HG03095 (cell line): ENCODE measurements at regions not wholly inside any gene's neighbourhood (a gene's known extent, or its start where the extent isn't known, plus 50 kb on each side); places are given as distances from the start of the nearest gene placed in this dataset.

Experiments
- ATAC-seq: cut with Tn5 transposase; IDR thresholded peaks from one replicate; pipeline ENCODE4 v1.9.1; 2021; ENCODE audit warnings: moderate library complexity; ENCODE audit not compliant: unreplicated experiment

- ATAC-seq: no peak
Observed at GRCh38 chr18:78303519-78304191, 676.0 kb upstream of the SALL3 start.

DNA sequence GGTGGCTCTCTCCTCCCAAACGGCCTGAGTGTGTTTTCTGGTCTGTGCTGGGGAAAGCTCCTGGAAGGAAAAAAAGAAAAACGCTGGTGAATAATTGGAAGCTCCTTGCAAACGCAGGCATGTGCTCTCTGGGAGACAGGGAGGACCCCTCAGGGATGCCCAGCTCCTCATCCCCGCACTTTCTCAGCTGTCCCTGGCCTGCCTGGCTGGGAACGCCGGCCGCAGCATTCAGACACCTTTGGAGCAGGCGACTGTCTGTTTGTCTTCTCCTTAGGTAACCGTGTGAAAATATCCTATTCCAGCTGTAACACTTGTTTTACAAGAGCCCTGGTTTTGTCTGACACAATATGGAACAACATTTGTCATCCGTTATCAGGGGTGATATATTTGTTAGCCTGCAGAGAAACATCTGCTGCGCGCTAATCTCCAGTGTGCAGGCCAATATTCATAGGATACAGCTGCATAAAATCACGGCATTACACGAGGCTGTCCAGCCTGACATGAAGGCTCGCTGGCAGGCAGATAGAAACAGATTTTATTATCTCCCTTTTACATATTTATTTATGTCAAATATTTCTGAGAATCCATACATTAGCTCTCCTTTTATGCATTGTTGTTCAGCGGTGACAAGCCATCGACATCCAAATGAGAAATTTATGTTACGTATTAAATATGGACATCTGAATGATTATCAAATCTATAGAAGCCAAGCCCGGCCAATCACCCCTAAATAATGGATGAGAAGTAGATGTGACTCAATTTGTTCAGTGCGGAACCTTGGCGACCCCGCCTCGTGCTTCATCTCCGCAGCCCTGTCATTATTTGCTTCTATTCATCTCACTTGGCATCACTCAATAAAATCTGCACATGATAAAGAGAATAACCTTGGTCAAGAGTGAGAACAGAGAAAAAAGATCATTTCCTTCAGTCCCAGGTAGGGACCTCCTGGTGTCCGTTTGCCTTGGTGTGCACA is 675.1 kb upstream of the SALL3 start:
- no peak for ATAC-seq

- no peak for ATAC-seq
Observed at GRCh38 chr18:78305789-78306188, 673.8 kb upstream of the SALL3 start.

- ATAC-seq: no peak
Observed at GRCh38 chr18:78309307-78309706, 670.3 kb upstream of the SALL3 start.

GRCh38 chr18:78309924-78310323 is 669.7 kb upstream of the SALL3 start:
- ATAC-seq: no peak

DNA sequence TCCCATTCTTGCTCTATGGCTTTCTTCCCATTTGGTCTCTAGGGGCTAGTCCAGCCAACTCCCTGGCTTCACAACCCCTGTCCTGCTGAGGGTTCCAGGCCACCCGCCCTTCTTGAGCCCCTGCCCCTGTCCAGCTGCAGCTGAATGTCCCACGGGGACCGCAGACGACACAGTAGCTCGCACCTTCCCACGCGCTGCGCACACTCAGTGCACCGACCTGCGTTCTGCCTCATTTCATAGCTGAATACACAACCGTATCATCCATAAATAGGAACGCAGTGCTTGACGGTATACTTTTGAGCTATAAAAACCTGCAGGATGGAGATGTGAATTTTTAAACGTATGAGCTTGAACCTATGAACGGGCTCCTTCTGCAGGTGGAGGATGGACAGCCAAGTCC is 660.4 kb upstream of the SALL3 start:
- ATAC-seq: no peak

DNA sequence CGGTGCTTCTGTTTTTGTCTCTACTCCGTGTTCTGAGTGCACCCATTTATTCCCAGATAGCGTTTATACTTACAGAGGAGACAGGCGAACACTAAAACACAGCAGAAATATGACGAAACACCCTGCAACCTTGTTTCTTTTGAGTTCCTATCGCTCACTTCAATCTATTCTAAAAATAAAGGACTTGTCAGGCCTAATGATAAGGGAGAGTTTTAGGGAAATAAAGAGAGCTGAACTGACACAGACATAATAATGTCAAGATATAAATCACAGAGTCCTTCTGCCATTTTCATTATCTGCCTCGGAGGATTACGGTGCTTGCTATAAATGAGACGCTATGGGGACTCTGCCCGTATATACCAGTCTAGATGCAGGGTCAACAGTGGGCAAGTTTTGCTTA is 659.7 kb upstream of the SALL3 start:
- no peak for ATAC-seq

DNA sequence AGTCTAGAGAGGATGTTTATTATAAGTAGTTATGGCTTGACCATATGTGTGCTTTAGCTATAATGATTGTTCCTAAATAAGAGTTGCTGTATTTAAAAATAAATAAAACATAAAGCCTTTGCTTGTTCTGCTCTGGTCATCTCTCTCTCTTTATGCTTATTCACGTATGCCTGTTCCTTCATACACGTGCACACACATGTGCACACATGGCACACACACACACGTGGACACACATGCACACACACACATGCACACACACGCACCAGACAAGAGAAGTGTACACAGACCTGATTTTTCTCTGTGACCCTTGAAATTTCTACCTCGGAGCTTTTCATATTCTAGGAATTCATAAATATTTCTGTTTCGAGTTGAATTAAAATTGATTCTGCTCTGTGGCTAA is 658.2 kb upstream of the SALL3 start:
- ATAC-seq: no peak

- no peak for ATAC-seq
Observed at GRCh38 chr18:78323453-78324197, 656.0 kb upstream of the SALL3 start.

DNA sequence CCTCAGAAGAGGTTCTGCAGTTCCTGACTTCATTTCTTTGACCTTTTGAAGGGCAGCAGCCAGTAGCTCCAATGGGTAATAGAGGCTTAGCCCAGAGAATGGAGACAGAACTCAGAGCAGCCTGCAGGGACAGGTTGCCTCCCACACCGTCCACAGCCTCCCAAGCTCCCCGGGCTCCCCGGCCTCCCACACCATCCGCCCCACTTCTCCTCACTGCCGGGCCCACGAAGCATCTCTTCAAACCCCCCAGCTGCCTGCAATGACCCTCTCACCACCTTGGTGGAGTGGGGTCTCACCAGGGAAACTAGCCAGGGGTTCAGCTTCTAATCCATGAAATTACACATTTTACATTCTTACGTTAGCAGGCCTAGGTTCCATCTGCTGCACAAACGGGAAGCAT is 652.0 kb upstream of the SALL3 start:
- no peak for ATAC-seq

- no peak for ATAC-seq
Observed at GRCh38 chr18:78330766-78331165, 648.9 kb upstream of the SALL3 start.

DNA sequence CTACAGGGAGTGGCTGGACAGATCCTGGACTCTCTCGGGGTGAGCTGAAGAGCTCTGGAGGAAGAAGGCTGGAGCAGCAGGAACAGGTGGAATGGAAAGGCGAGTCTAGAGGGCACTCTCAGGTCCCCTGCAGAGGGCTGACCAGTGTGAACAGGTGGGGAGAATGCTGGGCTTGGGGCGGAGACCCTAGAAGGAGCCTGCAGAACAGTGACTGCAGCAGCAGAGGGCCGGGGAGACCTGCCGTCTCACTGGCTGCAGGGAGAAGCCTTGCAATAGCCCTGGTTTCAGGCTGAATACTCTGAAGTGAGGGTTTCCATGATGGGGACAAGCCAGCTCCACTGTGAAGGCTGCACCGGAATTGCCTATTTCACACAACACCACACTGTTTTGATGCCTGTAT is 626.7 kb upstream of the SALL3 start:
- ATAC-seq: no peak

DNA sequence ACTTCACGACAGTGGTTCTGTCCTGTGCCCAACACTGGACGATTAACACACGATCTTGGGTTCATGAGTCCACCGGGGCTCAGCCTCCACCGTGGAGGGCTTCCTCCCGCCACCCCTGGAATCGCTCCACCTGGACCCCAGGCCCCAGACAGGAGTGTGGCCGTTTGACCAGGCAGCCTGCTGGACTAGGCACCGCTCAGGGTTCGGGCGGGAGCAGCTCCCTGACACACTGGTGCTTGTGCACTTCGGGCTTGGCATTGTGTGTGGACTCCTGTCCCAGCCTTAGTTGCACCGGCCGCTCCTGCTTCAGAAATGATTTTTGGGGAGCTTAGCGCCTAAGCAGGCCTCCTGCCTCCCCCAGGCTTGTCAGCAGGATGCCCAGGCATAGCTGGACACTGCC is 617.4 kb upstream of the SALL3 start:
- ATAC-seq: no peak

- ATAC-seq: no peak
Observed at GRCh38 chr18:78363556-78364387, 615.8 kb upstream of the SALL3 start.

DNA sequence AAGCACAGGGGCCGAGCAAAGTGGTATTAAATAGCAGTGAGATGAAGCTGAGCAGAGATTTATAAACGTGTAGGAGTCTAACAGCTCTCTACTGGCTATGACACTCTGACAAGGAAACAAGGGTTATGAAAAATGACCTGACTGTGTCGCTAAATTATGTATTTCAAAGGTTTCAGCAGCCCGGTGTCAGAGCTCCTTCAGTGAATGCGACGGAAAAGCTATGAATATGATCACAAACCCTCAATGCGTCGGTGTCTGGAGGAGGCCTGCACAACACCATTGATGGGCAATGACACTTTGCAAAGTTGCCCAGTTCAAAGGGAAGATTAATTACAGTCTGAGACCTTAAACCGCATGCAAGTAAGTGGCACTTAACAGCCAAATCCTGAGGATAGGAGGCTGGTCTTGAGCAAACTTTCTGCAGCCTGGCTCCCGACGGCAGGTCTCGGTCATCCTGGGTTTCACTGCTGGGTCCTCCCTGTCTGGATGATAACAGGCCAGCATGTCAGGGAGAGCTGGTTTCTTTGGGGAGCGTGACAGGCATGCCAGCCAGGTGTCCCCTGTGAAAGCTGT is 615.1 kb upstream of the SALL3 start:
- ATAC-seq: no peak

- no peak for ATAC-seq
Observed at GRCh38 chr18:78367996-78368395, 611.6 kb upstream of the SALL3 start.

DNA sequence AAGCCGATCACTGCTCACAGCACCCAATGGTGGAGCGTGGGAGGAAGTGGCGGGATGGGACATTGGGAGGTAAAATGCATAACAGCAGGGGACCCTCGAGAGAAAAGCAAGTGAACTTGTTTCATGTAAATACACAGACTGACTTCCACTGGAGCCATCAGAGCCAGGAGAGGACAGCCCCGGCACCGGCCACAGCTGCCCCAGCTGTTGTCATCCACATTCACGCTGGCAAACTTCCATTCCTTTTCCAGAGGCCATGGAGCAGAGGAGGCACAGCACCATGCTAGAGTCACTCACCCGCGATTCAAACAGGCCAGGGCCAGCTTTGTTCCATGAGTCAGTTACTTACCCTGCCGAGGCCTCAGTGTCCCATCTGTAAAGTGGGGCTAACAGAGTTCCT is 610.9 kb upstream of the SALL3 start:
- no peak for ATAC-seq

DNA sequence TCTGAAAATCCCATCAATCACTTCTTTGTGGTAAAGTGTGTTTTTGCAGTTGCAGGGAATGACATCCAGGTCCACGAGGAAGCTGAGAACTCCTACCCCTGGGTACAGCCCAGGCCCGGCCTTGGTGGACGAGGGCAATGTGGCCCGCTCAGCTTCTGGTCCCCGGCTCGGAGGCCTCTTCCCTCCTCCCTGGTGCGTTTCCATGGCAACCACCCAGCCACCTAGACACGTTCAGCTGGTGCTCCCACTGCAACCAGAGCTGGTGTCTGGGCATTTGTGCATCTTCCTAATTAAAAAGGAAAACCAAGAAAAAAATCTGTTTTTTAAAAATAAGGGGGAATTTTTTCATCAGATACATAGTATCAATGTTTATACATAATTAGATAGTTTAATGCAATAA is 603.6 kb upstream of the SALL3 start:
- no peak for ATAC-seq

- no peak for ATAC-seq
Observed at GRCh38 chr18:78378403-78378802, 601.2 kb upstream of the SALL3 start.

GRCh38 chr18:78378983-78379382 is 600.6 kb upstream of the SALL3 start:
- ATAC-seq: no peak
